Rectal smooth muscle tissue (tissue), 1 donor: ENCODE measurements at regions not wholly inside any gene's neighbourhood (a gene's known extent, or its start where the extent isn't known, plus 50 kb on each side); places are given as distances from the start of the nearest gene placed in this dataset.

Experiments used
- H3K27ac ChIP-seq: one replicate; pipeline ENCODE4 v1.7.0; 2013; ENCODE audit warnings: low read depth, low read length, inconsistent platforms
- H3K27me3 ChIP-seq: one replicate; pipeline ENCODE4 v1.7.0; 2013; ENCODE audit warnings: low read length; ENCODE audit not compliant: control insufficient read depth, insufficient read depth
- H3K36me3 ChIP-seq: one replicate; pipeline ENCODE4 v1.7.0; 2013; ENCODE audit warnings: low read length; ENCODE audit not compliant: control insufficient read depth, insufficient read depth
- H3K4me1 ChIP-seq: one replicate; pipeline ENCODE4 v1.7.0; 2013; ENCODE audit warnings: low read length; ENCODE audit not compliant: control insufficient read depth, insufficient read depth
- H3K4me3 ChIP-seq: one replicate; pipeline ENCODE4 v1.7.0; 2013; ENCODE audit warnings: low read length
- H3K9ac ChIP-seq: one replicate; pipeline ENCODE4 v1.7.0; 2013; ENCODE audit warnings: low read length

- no peak overlapping the region for H3K4me3 ChIP-seq
Measured at GRCh38 chr15:70471517-70471916, 291.8 kb downstream of the UACA start.

GRCh38 chr15:70470556-70471191 lies 292.7 kb downstream of the UACA start:
- Histone ChIP-seq H3K36me3 (no peaks in the 10 kb centered on the region), H3K27ac (no peak overlapping the region), H3K9ac (no peak overlapping the region), H3K4me1 (no peaks in the 10 kb centered on the region), H3K4me3 (no peak overlapping the region), H3K27me3 (no peaks in the 10 kb centered on the region)

More at GRCh38 chr15:70471517-70471916, 291.8 kb downstream of the UACA start:
- Histone ChIP-seq H3K4me1 (no peaks in the 10 kb centered on the region), H3K36me3 (no peaks in the 10 kb centered on the region), H3K27ac (no peak overlapping the region), H3K9ac (no peak overlapping the region), H3K27me3 (no peaks in the 10 kb centered on the region)

GRCh38 chr15:70469651-70470555 lies 293.5 kb downstream of the UACA start:
- H3K9ac ChIP-seq: no peak overlapping the region
- no peak overlapping the region for H3K4me3 ChIP-seq
- no peaks in the 10 kb centered on the region for H3K36me3 ChIP-seq
- H3K4me1 ChIP-seq: no peaks in the 10 kb centered on the region
- no peak overlapping the region for H3K27ac ChIP-seq
- H3K27me3 ChIP-seq: no peaks in the 10 kb centered on the region

GRCh38 chr15:70469182-70469581 lies 294.2 kb downstream of the UACA start:
- H3K27ac ChIP-seq: no peak overlapping the region
- no peak overlapping the region for H3K4me3 ChIP-seq
- no peaks in the 10 kb centered on the region for H3K27me3 ChIP-seq
- H3K36me3 ChIP-seq: no peaks in the 10 kb centered on the region
- no peak overlapping the region for H3K9ac ChIP-seq
- H3K4me1 ChIP-seq: no peaks in the 10 kb centered on the region

GRCh38 chr15:70466895-70467529 lies 296.3 kb downstream of the UACA start:
- H3K9ac ChIP-seq: no peak overlapping the region
- no peaks in the 10 kb centered on the region for H3K27me3 ChIP-seq
- H3K4me3 ChIP-seq: no peak overlapping the region
- no peaks in the 10 kb centered on the region for H3K36me3 ChIP-seq
- H3K27ac ChIP-seq: no peak overlapping the region
- no peaks in the 10 kb centered on the region for H3K4me1 ChIP-seq

- H3K4me3 ChIP-seq: no peak overlapping the region
- no peaks in the 10 kb centered on the region for H3K4me1 ChIP-seq
- no peaks in the 10 kb centered on the region for H3K27me3 ChIP-seq
- H3K9ac ChIP-seq: no peak overlapping the region
- H3K27ac ChIP-seq: no peak overlapping the region
- no peaks in the 10 kb centered on the region for H3K36me3 ChIP-seq
Measured at GRCh38 chr15:70466305-70466704, 297.1 kb downstream of the UACA start.

GRCh38 chr15:70465812-70466211 lies 297.5 kb downstream of the UACA start:
- H3K9ac ChIP-seq: no peak overlapping the region
- H3K27me3 ChIP-seq: no peaks in the 10 kb centered on the region
- no peak overlapping the region for H3K27ac ChIP-seq
- H3K4me1 ChIP-seq: no peaks in the 10 kb centered on the region
- no peak overlapping the region for H3K4me3 ChIP-seq
- no peaks in the 10 kb centered on the region for H3K36me3 ChIP-seq

- no peak overlapping the region for H3K27ac ChIP-seq
Measured at GRCh38 chr15:70463453-70463834, 299.9 kb downstream of the UACA start.

GRCh38 chr15:70461992-70462391 lies 301.4 kb downstream of the UACA start:
- Histone ChIP-seq H3K4me1 (no peaks in the 10 kb centered on the region), H3K27me3 (no peaks in the 10 kb centered on the region), H3K27ac (no peak overlapping the region)

More at GRCh38 chr15:70463453-70463834, 299.9 kb downstream of the UACA start:
- Histone ChIP-seq H3K27me3 (no peaks in the 10 kb centered on the region), H3K4me1 (no peaks in the 10 kb centered on the region), H3K4me3 (no peak overlapping the region), H3K36me3 (no peaks in the 10 kb centered on the region), H3K9ac (no peak overlapping the region)

GRCh38 chr15:70461017-70461416 lies 302.3 kb downstream of the UACA start:
- Histone ChIP-seq H3K9ac (no peak overlapping the region), H3K27me3 (no peaks in the 10 kb centered on the region), H3K36me3 (no peaks in the 10 kb centered on the region), H3K27ac (no peak overlapping the region), H3K4me1 (no peaks in the 10 kb centered on the region), H3K4me3 (no peak overlapping the region)

More at GRCh38 chr15:70461992-70462391, 301.4 kb downstream of the UACA start:
- Histone ChIP-seq H3K36me3 (no peaks in the 10 kb centered on the region), H3K9ac (no peak overlapping the region), H3K4me3 (no peak overlapping the region)

- no peaks in the 10 kb centered on the region for H3K27me3 ChIP-seq
- H3K27ac ChIP-seq: no peak overlapping the region
Measured at GRCh38 chr15:70459312-70459711, 304.0 kb downstream of the UACA start.

GRCh38 chr15:70453766-70454165 lies 309.6 kb downstream of the UACA start:
- Histone ChIP-seq H3K36me3 (no peaks in the 10 kb centered on the region), H3K4me3 (no peak overlapping the region)

More at GRCh38 chr15:70459312-70459711, 304.0 kb downstream of the UACA start:
- H3K36me3 ChIP-seq: no peaks in the 10 kb centered on the region
- H3K9ac ChIP-seq: no peak overlapping the region
- H3K4me3 ChIP-seq: no peak overlapping the region
- no peaks in the 10 kb centered on the region for H3K4me1 ChIP-seq

More at GRCh38 chr15:70453766-70454165, 309.6 kb downstream of the UACA start:
- no peak overlapping the region for H3K9ac ChIP-seq
- H3K27ac ChIP-seq: no peak overlapping the region
- no peaks in the 10 kb centered on the region for H3K4me1 ChIP-seq
- no peaks in the 10 kb centered on the region for H3K27me3 ChIP-seq
